Gastroesophageal sphincter (tissue), 4 donors: ENCODE measurements at regions not wholly inside any gene's neighbourhood (a gene's known extent, or its start where the extent isn't known, plus 50 kb on each side); places are given as distances from the start of the nearest gene placed in this dataset.

ENCODE experiments used
- ATAC-seq: fragments of 150-250 bp; one replicate; pipeline ENCODE4 v1.9.1; 2016; ENCODE audit warnings: mild to moderate bottlenecking, moderate library complexity
- H3K27ac ChIP-seq, 4 donors: fragments of 200-600 bp; sonication (generic) in 3 of 4; 1 replicate in 3 of 4; 2 replicates in 1 of 4; pipeline ENCODE4 v1.5.1; 2016 to 2019
- H3K27me3 ChIP-seq: fragments of 200-600 bp; sonication (generic); one replicate; pipeline ENCODE4 v1.5.1; 2019
- H3K36me3 ChIP-seq, 2 donors: fragments of 200-600 bp; sonication (generic); one replicate each; pipeline ENCODE4 v1.5.1; 2019; ENCODE audit warnings: control low read depth in 1 of 2
- H3K4me1 ChIP-seq, 3 donors: fragments of 200-600 bp; sonication (generic); 1 replicate in 2 of 3; 2 replicates in 1 of 3; pipeline ENCODE4 v1.5.1; 2016 to 2019; ENCODE audit warnings: control low read depth in 2 of 3
- H3K4me3 ChIP-seq, 2 donors: fragments of 200-600 bp; sonication (generic); one replicate each; pipeline ENCODE4 v1.5.1; 2019; ENCODE audit warnings: mild to moderate bottlenecking in 1 of 2, moderate library complexity in 1 of 2
- H3K9me3 ChIP-seq, 3 donors: fragments of 200-600 bp; sonication (generic); one replicate each; pipeline ENCODE4 v1.5.1; 2017 to 2019; ENCODE audit warnings: control low read depth in 2 of 3
- EP300 ChIP-seq: sonication (generic); formaldehyde crosslinking; IDR thresholded peaks from one replicate; pipeline ENCODE4 v1.6.1; 2017; ENCODE audit warnings: antibody characterized with exemption, mild to moderate bottlenecking
- POLR2A ChIP-seq, 2 donors: fragments of 450-650 bp; IDR thresholded peaks; one replicate each; pipeline ENCODE4 v1.6.1; 2017; ENCODE audit warnings: antibody characterized with exemption in 2 of 2, mild to moderate bottlenecking in 2 of 2, moderate library complexity in 1 of 2
- POLR2AphosphoS5 ChIP-seq: sonication (generic); formaldehyde crosslinking; IDR thresholded peaks from one replicate; pipeline ENCODE4 v1.6.1; 2017; ENCODE audit warnings: antibody characterized with exemption
- WGBS, 2 donors: methylation state at CpG; one replicate each; pipeline ENCODE4 v1.1.5; 2018; ENCODE audit warnings: low coverage in 1 of 2; 5-methylcytosine and 5-hydroxymethylcytosine counted together
- TF ChIP-seq, protein P1 (sequence below), 4 experiments: fragments of 200-600 bp in 2 of 4; fragments of 450-650 bp in 2 of 4; sonication (generic) in 1 of 4; IDR thresholded peaks; one replicate each; pipeline ENCODE4 v1.5.1; 2017 to 2019; ENCODE audit warnings: antibody characterized with exemption in 4 of 4, mild to moderate bottlenecking in 2 of 4, moderate library complexity in 2 of 4

DNA sequence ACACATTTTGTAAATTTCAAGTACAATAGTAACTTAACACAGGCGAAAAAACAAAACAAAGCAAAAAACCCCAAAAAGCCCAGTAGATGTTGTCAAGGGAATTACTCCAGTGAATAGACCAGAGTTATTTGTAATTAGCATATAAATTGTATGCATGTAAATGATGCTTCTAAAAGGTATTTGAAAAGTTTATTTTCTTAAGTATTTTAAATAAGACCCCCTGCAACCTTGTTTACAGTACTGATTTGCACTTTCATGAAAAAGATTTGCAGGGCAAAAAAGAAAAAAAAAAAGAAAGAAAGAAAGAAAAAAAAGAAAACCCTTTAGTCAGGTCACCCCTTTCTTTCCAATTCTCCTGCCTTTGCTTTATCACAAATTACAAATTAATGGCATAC is 372.3 kb upstream of the IRX2 start:
- Histone ChIP-seq H3K36me3 (no peaks in the 10 kb centered on the region), H3K9me3 (no peaks in the 10 kb centered on the region), H3K4me3 (no peak overlapping the region), H3K4me1 (no peaks in the 10 kb centered on the region), H3K27me3 (peaks cover 45% of the 10 kb centered on the region), H3K27ac (no peak overlapping the region)
- no peak for ATAC-seq
- TF ChIP-seq EP300 = no peak
- TF ChIP-seq POLR2AphosphoS5 = no peak
- no peak for TF ChIP-seq POLR2A (IDR thresholded peaks at IDR 0.05)
- TF ChIP-seq, protein P1, sequence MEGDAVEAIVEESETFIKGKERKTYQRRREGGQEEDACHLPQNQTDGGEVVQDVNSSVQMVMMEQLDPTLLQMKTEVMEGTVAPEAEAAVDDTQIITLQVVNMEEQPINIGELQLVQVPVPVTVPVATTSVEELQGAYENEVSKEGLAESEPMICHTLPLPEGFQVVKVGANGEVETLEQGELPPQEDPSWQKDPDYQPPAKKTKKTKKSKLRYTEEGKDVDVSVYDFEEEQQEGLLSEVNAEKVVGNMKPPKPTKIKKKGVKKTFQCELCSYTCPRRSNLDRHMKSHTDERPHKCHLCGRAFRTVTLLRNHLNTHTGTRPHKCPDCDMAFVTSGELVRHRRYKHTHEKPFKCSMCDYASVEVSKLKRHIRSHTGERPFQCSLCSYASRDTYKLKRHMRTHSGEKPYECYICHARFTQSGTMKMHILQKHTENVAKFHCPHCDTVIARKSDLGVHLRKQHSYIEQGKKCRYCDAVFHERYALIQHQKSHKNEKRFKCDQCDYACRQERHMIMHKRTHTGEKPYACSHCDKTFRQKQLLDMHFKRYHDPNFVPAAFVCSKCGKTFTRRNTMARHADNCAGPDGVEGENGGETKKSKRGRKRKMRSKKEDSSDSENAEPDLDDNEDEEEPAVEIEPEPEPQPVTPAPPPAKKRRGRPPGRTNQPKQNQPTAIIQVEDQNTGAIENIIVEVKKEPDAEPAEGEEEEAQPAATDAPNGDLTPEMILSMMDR (IDR thresholded peaks at IDR 0.05) = no peak
- 100% methylated on average over 1 of the region's 1 CpG for WGBS, 2 donors

DNA sequence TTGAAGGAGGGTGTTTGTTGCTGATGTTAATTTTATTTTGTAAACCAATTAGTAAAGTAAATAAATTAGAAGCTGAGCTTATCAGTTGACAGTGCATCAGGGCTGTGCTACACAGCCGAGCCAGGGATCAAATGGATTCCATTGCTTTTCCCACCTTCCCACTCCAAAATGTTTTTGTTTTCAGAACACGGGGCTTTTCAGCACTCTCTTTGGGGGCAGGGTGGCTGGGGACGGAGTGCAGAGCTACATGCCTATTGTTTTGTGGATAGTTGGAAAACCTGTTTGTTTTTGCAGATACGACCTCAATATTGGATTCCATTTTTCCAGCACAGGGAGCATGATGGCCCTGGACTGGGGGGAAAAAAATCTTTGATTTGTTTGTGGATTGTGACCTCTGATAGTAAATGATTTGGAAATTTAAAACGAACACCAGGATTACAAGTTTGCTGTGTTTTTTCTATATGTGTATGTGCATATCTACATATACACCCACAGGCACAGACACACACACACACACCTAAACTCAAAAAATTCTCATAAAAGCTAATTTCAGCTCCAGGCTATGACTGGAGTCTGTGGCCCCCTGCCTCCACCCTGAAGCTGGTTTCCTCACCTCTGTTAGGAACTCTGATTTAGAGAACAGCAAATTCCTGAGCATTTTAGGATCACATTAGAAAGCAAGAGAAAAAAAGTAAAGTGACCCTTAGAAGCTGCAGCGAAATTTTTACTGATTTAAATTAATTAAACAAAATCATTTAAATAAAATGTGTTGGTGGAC is 371.7 kb upstream of the IRX2 start:
- TF ChIP-seq, protein P1 (IDR thresholded peaks at IDR 0.05) = no peak
- TF ChIP-seq POLR2A (IDR thresholded peaks at IDR 0.05) = no peak
- TF ChIP-seq POLR2AphosphoS5 = no peak
- no peak for TF ChIP-seq EP300
- no peak overlapping the region for H3K4me3 ChIP-seq
- no peak for ATAC-seq

DNA sequence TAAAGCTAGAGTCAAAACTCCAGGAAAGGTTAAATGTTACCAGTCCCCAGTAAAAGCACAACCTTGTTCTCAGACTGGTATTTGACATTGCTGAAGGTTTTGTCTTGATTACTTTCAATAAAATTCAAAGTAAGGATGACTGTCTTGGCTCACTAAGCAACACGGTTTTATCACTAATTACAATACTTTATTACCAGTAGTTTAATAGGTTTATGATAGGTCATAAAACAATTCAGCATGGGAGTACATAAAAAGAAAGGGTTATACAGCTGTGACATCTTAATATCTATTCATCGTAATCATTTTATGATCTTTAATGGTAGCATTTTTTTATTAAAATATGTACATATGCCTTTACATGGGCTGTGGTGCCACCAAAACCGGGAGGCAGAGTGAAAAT is 370.7 kb upstream of the IRX2 start:
- no peak overlapping the region for H3K4me3 ChIP-seq
- H3K4me1 ChIP-seq = no peaks in the 10 kb centered on the region
- no peaks in the 10 kb centered on the region for H3K9me3 ChIP-seq
- no peak overlapping the region for H3K27ac ChIP-seq
- peaks cover 47% of the 10 kb centered on the region for H3K27me3 ChIP-seq
- no peaks in the 10 kb centered on the region for H3K36me3 ChIP-seq
- WGBS, 2 donors = 42 to 46% methylated on average over 3 of the region's 3 CpGs
- TF ChIP-seq EP300 (no peak), POLR2A (IDR thresholded peaks at IDR 0.05) (no peak), POLR2AphosphoS5 (no peak)
- TF ChIP-seq, protein P1 (IDR thresholded peaks at IDR 0.05) = no peak
- ATAC-seq = no peak

More for the DNA sequence above, 371.7 kb upstream of the IRX2 start:
- H3K27ac ChIP-seq = no peak overlapping the region
- H3K36me3 ChIP-seq = no peaks in the 10 kb centered on the region
- peaks cover 47% of the 10 kb centered on the region for H3K27me3 ChIP-seq
- H3K9me3 ChIP-seq = no peaks in the 10 kb centered on the region
- 17 to 21% methylated on average over 5 to 6 of the region's 6 CpGs for WGBS, 2 donors
- H3K4me1 ChIP-seq = no peaks in the 10 kb centered on the region

DNA sequence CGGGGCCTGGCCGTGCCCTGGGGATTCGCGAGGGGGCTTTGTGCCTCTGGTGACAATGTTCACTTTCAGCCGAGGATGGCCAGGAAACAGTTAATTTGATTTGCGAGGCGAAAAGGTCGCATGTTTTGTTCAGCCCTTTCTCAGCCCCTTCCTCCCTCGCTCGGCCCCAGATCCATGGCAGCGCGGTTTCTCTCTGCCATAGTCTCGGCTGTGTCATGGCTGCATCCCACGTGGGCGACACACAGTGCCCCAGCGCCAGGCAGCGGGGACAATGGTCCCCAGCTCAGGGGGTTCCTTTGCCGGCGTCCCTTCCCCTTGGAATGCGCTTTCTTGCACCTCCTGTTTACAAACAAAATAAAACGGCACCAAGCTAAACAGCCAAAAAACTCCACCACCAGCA is 370.3 kb upstream of the IRX2 start:
- WGBS, 2 donors = 0 to 70% methylated on average over 1 to 2 of the region's 21 CpGs
- no peaks in the 10 kb centered on the region for H3K36me3 ChIP-seq
- no peak overlapping the region for H3K4me3 ChIP-seq
- no peak for ATAC-seq
- peaks cover 47% of the 10 kb centered on the region for H3K27me3 ChIP-seq
- no peaks in the 10 kb centered on the region for H3K4me1 ChIP-seq
- H3K27ac ChIP-seq = no peak overlapping the region
- H3K9me3 ChIP-seq = no peaks in the 10 kb centered on the region
- TF ChIP-seq EP300 (no peak), POLR2AphosphoS5 (no peak), POLR2A (IDR thresholded peaks at IDR 0.05) (no peak)
- TF ChIP-seq, protein P1 (IDR thresholded peaks at IDR 0.05) = no peak

DNA sequence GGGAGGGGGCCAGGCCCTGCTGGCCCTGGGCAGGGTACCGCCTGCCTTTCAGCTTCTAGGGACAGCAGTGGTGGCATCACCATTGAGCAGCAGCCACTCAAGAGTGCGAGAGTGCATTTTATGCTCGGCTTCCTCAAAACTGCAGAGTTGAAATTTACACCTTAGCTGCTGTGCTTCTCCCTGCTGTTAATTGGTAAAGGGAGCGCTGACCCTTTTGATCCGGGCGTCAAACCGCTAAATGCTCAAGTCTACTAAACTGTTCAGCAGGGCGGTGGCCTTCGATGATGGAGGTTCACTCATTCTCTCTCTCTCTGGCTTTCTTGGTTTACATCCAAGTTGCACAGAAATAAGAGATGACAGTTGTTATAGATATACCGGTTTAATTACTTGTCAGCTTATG is 368.6 kb upstream of the IRX2 start:
- ATAC-seq = no peak
- WGBS, 2 donors = 34 to 40% methylated on average over 2 to 9 of the region's 10 CpGs
- peaks cover 64% of the 10 kb centered on the region for H3K27me3 ChIP-seq
- no peaks in the 10 kb centered on the region for H3K36me3 ChIP-seq
- H3K4me3 ChIP-seq = no peak overlapping the region
- H3K4me1 ChIP-seq = no peaks in the 10 kb centered on the region
- H3K9me3 ChIP-seq = peaks cover 0 to 4% (median 0%) of the 10 kb centered on the region in 3 donors
- TF ChIP-seq POLR2A (IDR thresholded peaks at IDR 0.05) (no peak), POLR2AphosphoS5 (no peak), EP300 (no peak)
- TF ChIP-seq, protein P1 (IDR thresholded peaks at IDR 0.05) = no peak
- H3K27ac ChIP-seq = no peak overlapping the region
